ENCODE measurements at regions not wholly inside any gene's neighbourhood (a gene's known extent, or its start where the extent isn't known, plus 50 kb on each side); places are given as distances from the start of the nearest gene placed in this dataset.
A peak's percentile ranks its signal among the peaks of the same experiment; 100 is the strongest.
"Not testable (repeated sequence)": the region's sequence is repeated elsewhere in the genome, so short reads cannot be mapped to it uniquely, and the experiment has no call there.

- no peak for DNase-seq
Measured at GRCh38 chr4:37771771-37772170, 54.7 kb upstream of the PGM2 start.

- no peak for DNase-seq
Measured at GRCh38 chr4:37770016-37770415, 56.5 kb upstream of the PGM2 start.

- no peak for DNase-seq
Measured at GRCh38 chr4:37769391-37769989, 57.0 kb upstream of the PGM2 start.

DNA sequence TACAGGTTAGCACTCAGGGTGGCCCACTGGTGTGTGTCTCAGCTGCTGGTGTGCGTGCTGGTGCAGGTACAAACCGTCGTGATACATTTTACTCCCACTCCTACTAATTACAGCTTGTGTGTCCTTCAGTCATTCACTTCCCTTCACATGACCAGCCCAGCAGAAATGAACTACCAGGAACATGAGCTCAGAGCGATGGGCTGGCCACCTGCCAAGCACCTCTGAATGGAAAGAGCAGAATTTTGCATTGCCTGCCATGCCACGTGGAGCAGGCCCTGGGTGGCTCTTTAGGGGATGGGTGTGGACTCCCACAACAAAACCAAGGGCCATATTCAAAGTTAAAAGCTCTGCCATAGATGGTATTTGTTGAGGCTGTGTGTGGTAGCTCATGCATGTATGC is 58.9 kb upstream of the PGM2 start:
- DNase-seq: peak in 1 of 2 donors; percentile 19

GRCh38 chr4:37767019-37767418 is 59.5 kb upstream of the PGM2 start:
- DNase-seq: no peak

- no peak for DNase-seq
Measured at GRCh38 chr4:37765741-37766140, 60.7 kb upstream of the PGM2 start.

- no peak for DNase-seq
Measured at GRCh38 chr4:37763831-37764230, 62.7 kb upstream of the PGM2 start.

DNA sequence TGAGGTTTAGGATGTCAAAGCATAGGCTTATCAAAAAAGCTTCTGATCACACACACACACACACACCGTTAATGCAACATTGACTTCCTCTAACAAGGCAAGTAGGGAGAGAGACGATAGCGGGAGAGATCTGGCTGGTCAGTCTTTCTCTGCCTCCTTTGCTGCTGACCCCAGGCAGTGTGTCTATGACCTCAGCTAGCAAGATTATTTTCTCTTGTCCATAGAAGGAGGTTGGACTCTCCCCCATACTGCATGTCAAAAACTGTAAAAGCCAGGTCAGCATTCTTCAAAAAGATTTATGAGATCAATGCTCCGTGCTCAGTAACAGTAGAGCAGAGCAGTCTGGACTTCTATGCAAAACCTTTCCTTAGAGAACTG is 63.5 kb upstream of the PGM2 start:
- DNase-seq: no peak

DNA sequence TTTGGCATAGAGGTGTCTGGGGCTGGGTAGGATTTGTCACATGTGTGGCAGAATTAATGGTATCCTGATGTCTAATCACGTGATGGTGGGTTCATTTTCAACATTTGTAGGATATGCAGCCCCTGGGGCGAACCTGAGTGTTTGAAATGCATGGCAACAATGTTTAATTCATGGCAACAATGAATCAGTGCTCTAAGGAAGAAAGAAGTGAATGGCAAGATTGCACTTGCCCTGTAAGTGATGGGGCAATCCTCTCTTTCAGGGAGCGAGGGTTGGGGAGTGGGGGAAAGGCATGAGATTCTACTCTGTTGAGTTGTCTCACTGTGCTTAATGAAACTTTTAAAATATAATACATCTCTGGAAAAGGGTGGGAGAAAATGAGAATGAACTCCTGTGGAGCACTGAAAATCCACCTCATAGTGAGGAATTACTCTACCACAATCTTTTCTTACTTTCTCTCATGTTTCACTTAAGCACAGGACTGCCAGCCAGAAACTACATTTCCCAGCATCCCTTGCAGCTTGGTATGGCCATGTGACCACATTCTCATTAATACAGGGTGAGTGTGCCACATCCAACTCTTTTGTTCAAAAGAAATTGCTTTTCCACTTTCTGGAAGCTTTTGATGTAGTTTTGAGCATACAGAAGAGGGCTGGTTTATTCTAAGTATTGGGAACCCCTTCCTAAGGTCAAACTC is 64.0 kb upstream of the PGM2 start:
- DNase-seq: peak in 1 of 2 donors; percentile 39

- no peak for DNase-seq
Measured at GRCh38 chr4:37760840-37761239, 65.6 kb upstream of the PGM2 start.

- no peak for DNase-seq
Measured at GRCh38 chr4:37759833-37760232, 66.7 kb upstream of the PGM2 start.

DNA sequence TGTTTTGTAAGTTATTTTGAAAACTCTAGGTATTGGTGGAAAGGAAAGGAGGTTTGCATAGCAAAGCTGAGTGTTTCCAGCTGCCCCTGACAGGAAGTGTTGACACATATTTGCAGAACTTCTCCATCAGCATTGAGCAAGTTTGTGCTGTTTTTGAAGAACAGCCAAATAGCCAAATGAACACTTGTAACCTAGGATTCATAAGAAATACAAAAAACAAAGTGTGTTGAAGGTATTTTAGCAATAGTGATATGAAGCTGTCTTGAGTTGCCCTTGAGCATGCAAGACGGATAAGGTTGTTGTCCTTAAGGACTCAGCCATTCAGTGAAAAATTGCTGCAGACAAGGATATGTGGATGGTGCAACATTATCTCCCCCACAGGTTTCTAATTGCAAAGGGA is 68.3 kb upstream of the PGM2 start:
- peak; percentile 16 to 48 for DNase-seq

DNA sequence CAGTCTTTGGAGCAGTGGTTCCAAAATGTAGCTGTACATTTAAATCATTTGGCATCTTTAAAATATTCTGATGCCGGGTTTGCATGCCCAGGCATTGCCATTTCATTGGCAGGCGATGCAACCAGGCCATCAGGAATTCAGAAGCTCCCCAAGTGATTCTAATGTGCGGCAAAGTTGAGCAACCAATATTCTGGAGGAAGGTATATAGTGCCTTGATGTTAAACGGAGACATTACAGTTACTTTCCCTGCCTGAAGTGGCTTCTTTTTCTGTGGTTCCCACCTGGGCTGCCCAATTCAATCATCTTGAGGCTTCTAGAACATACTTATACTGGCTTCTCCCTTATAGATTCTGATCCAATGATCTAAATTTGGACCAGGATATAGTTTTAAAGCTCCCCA is 68.7 kb upstream of the PGM2 start:
- no peak for DNase-seq

DNA sequence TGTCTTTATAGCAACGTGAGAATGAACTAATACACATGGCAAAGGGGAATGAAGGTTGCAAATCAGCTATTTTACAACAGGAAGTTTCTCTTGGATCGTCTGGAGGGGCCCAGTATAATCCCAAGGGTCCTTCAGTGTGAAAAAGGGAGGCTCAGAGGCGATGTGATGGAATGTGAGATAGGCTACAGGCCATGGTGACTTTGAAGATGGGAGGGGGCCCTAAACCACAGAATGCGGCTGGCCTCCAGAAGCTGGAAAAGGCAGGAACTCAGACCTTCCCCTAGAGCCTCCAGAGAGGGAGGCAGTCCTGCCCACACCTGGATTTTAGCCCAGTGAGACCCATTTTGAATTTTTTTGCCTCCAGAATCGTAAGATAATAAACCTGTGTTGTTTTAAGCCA is 69.4 kb upstream of the PGM2 start:
- DNase-seq: no peak

DNA sequence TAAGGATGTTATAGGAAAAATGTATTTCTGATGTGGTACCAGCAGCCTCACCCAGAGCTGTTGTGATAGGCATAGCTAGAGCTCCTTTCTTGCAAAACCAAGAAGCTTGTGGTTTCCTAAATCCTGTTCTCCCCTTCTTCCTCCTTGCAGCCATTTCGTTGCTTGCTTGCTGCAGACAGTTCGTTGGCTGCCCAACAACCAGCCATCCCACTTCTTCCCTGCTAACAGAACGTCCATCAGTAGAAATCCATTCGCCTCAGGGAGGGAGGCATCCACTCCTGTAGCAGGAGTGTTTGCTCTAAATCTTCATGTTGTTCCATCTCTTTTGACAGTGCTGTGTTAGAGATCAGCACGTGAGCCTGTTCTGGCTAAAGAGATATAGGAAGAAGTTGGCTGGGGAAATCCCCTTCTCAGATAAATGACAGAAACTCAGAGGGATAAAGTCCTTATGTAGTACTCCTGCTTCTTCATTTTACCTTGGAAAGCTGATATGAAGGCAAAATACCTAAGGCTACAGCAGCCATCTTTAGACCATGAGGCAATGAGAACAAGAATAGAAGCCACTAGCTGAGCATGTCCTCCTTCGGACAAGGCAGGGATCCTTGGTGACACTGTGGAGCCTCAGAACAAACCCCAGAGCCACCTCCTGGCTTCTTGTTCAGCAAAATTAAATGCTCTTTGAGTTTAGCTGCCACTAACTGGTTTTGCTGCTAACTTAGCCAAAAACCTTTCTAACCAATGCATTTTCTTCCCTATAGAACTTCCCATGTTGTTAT is 68.4 kb upstream of the RELL1 start:
- DNase-seq: no peak

DNA sequence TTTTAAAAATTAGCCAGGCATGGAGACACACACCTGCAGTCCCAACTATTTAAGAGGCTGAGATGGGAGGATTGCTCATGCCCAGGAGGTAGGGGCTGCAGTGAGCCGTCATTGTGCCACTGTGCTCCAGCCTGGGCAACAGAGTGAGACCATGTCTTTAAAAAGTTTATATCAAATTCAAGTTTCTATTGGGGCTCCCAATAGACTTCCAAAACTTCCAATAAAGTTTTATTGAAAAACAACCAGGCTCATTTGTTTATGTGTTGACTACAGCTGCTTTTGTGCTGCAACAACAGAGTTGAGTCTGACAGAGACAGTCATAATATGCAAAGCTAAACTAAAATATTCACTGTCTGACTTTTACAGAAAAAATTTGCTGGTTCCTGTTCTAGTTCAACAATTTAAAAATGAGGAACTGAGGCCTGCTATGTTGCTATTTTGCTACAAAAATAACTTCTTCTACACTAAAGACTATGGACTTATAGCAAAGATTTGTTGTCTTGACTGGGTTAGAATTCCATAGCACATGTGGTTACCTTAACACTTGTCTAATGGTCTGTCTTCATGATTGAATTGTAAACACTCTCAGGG is 63.3 kb upstream of the RELL1 start:
- no peak for DNase-seq

GRCh38 chr4:37748485-37748884 is 62.3 kb upstream of the RELL1 start:
- DNase-seq: no peak

DNA sequence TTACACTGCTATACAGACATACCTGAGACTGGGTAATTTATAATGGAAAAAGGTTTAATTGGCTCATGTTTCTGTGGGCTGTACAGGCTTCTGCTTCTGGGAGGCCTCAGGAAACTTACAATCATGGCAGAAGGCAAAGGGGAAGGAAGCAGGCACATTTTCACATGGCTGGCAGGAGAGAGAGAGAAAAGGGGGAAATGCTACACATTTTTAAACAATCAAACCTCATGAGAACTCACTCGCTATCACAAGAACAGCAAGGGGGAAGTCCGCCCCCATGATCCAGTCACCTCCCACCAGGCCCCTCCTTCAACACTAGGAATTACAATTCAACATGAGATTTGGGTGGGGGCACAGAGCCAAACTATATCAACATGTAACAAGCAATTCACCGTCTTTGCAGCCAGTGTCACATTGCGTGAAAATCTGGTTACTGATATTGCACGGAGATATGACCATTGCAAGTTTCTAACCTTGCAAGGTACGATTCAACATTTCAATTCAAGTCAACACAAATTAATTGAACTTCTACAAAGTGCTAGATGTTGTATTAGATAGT is 61.7 kb upstream of the RELL1 start:
- DNase-seq: no peak

DNA sequence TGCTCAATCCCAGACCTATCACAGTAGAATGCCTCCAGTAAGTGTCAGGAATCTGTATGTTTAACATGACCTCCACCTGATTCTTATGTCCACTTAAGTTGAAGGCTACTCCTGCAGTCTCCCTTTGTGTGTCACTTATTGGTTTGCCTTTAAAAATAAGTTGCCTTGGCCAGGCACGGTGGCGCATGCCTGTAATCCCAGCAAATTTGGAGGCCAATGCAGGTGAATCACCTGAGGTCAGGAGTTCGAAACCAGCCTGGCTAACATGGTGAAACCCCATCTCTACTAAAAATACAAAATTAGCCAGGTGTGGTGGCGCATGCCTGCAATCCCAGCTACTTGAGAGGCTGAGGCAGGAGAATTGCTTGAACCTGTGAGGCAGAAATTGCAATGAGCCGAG is 60.7 kb upstream of the RELL1 start:
- DNase-seq: not testable (repeated sequence)

- DNase-seq: no peak
Measured at GRCh38 chr4:37745946-37746345, 59.8 kb upstream of the RELL1 start.

- no peak for DNase-seq
Measured at GRCh38 chr4:37742149-37742548, 56.0 kb upstream of the RELL1 start.

GRCh38 chr4:37741564-37741963 is 55.4 kb upstream of the RELL1 start:
- DNase-seq: no peak

DNA sequence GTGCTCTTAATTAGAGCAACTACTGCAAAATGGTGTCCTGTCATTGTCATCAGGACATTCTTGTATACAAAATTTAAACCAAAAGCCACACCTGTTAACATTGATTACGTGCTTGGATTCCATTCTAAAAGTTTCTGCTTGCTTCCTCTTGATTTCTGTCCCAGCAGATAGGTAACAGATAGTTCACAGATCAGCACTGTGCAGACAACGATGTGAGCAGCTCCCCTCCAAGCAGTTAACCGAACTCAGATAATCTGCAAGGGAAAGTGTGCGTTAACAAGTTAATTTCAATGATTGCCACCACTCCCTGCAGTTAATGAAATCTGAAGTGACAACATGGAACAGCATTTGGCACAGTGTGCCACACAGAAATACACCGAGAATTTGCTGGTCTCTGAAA is 54.4 kb upstream of the RELL1 start:
- DNase-seq: no peak

DNA sequence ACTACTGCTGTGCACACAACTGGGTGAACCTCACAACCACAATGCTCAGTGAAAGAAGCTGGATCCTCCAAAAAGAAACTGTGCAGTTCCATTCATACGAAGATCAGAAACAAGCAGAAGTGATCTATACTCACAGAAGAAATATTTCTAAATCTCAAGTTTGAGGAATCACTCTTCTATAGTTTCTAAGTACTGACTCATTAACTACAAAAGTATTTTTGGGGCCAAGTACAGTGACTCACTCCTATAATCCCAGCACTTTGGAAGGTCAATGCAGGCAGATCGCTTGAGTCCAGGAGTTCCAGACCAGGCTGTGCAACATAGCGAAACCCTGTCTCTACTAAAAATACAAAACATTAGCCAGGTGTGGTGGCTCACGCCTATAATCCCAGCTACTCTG is 51.3 kb upstream of the RELL1 start:
- DNase-seq: no peak
